GM12892 (cell line): ENCODE measurements at regions not wholly inside any gene's neighbourhood (a gene's known extent, or its start where the extent isn't known, plus 50 kb on each side); places are given as distances from the start of the nearest gene placed in this dataset.

Experiments
- POLR2A ChIP-seq: IDR thresholded peaks from 2 replicates; pipeline ENCODE4 v1.6.1; 2011; ENCODE audit warnings: low read depth, low read length, control low read depth
- POLR2AphosphoS5 ChIP-seq: IDR thresholded peaks from 2 replicates; pipeline ENCODE4 v1.6.1; 2011; ENCODE audit warnings: low read depth, low read length, control low read depth

DNA sequence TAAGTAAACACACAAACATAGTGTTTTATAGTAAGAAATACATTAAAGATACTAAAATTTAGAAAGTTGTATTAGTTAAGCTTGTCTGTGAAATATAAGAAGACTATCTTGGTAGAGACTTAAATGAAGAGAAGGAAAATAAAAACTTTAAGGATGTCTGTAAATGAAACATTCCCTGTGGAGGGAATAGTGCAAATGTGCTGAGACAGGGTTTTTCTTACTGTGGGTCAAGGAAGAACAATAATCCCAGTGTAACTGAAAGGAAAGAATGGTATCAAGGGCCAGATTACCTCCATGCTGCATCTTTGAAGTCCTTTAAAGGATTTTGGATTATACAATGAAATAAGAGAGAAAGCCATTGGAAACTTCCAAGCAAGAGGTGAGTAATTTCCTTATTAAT, 547.5 kb upstream of the PCDH15 start:
- no peak for TF ChIP-seq POLR2A
- TF ChIP-seq POLR2AphosphoS5, result no peak
